ENCODE measurements at regions not wholly inside any gene's neighbourhood (a gene's known extent, or its start where the extent isn't known, plus 50 kb on each side); places are given as distances from the start of the nearest gene placed in this dataset.
"Not testable (repeated sequence)": the region's sequence is repeated elsewhere in the genome, so short reads cannot be mapped to it uniquely, and the experiment has no call there.

DNA sequence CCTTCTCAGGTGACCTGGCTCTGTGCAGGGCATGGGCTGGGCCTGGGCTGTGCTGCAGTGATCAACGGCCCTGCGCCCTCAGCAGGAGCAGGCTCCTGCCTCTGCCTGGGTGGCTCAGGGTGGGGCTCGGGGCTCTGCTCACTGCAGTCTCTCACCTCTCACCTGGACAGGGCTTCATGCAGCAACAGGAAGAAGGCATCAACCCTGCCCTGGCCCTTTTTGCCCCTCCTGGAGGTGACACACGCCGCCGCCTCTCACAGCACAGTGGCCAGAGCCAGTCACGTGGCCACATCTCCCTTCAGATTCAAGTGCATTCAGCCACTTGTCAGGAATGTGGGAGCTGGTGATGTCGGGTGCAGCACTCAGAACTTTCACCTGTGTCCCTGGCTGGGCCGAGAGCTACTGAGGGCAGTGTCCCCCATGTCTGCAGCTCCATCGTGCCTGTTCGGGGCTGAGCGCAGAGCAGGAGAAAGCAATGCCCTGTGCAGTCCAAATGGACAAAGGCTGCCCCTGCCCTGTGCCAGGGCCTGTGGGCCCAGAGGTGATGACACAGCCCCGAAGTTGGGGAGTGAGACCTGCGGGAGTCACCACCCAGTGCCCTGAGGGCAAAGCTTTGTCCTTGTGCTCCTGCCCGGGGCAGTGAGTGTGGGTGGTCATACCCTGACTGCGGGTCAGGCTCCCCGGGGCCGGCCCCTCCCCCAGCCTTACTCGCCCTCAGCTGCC, 314.0 kb downstream of the PTPRU start:
- DNase-seq (ENCODE audit: low read depth): no peak

DNA sequence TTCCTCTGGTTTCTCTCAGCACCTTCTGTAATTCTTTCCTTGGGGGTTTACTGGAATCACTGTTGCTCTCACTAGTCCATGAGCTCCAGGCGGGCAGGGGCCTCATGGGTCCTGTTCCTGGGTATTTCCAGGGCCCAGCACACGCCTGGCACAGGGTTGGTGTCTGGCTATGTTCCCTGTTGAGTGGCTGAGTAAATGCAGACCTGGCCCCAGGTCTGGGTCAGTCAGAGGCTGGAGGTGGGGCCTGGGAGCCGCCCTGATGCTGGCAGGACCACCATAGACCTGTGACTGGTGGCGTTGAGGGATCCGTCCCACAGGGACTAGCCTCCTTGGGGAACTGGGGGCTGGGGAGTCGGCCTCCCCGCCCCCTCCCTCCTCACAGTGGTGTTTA, 313.4 kb downstream of the PTPRU start:
- DNase-seq (ENCODE audit: low read depth): not testable (repeated sequence)

DNA sequence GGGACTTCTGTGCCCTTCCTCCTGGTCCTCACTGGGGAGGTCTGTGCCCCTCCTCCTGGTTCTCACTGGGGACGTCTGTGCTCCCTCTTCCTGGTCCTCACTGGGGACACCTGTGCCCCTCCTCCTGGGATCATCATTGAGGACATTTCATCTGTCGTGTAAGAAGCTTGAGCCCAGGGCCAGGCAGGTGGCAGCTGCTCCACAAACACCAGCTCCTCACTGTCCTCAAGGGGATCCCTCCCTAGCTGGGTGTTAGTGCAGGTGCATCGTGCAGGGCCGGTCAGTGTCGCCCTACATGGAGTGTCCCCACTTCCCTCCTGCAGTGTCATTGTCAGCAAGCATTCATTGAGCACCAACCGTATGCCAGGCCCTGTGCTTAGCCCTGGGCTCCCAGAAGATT, 312.7 kb downstream of the PTPRU start:
- DNase-seq (ENCODE audit: low read depth): no peak

DNA sequence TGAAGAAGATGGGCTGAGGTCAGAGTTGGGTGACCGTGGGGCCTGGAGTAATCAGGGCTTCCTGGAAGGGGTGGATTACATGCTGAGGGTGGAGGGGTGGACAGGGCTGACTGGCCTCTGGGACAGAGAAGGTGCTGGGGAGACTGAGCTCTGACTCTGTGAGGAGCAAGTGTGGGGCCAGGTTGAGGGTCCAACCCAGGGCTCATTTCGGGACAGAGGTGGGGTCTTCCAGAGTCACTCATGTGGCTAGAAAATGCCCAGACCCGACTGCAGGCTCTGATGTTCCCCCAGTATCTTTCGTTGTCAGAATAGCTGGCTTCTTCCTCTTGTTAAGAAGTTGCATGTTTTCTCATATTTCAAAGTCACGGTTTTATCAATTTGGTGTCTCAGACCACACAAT, 311.8 kb downstream of the PTPRU start:
- DNase-seq (ENCODE audit: low read depth): no peak

DNA sequence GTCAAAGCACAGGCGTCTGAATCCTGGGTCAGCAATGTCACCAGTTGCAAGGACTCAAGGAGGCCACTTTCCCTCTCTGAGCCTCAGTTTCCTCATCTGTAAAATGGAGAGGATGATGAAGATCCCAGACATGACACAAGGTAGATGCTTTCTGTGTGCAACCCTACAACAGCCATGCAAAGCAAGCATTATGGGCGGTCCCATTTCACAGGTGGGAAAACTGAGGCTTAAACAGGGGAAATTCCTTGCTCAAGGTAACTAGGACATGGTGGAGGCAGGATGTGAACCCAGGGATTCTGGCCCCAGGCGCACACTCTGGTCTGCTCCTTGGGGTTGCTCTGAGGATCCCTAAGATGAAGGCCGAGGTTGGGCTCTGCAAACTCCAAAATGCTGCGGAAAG, 311.0 kb downstream of the PTPRU start:
- no peak for DNase-seq (ENCODE audit: low read depth)

DNA sequence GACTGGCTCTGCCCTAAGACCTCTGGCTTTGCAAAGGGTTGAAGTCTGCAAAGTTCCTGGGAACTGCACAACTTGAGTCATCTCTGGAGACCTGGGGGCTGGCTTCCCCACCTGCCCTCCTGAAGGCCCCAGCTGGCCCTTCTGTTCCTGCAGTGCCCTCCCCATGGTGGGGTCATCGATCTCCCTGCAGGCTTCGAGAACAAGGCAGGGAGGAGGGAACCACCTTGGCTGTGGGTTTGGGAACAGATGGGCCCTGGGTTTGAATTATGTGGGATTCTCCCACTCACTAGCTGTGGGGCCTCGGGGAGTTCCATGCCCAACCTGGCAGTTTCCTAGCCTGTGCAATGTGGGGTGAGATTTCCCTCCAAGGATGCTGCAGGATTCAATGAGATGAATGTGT, 310.2 kb downstream of the PTPRU start:
- no peak for DNase-seq (ENCODE audit: low read depth)

DNA sequence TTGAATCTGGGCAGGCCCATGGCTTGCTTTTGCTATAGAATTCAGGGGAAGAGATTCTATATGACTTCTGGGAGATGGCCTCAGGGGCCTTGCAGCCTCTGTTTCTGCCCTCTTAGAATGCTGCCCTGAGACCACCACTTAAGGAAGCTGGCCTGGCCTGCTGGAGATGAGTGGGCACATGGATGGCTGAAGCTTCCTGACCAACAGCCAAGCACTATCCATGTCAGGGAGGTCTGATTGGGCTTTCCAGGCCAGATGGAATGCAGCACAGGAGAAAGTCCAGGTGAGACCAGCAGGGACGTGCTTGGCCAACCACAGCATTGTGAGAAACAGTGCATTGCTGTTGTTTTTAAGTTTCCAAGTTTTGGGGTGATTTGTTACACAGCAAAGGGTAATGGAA, 308.1 kb downstream of the PTPRU start:
- no peak for DNase-seq (ENCODE audit: low read depth)

DNA sequence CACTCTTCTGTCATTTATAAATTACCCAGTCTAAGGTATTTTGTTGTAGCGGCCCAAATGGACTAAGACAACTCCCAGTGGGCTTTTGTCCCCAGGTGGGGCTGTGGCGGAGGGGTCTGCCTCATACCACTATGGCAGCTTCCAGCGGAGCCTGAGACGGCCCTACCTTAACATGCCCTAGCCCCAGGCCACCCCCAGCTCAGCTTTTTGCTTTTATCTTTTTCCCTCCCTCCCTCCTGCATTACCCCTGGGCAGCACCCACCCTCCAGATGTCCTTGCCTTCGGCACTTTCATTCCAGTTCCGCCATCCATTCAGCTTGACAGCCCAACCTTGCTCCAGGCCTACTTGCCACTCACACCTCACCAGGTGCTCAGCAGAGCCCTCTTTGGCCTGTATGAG, 307.3 kb downstream of the PTPRU start:
- no peak for DNase-seq (ENCODE audit: low read depth)

DNA sequence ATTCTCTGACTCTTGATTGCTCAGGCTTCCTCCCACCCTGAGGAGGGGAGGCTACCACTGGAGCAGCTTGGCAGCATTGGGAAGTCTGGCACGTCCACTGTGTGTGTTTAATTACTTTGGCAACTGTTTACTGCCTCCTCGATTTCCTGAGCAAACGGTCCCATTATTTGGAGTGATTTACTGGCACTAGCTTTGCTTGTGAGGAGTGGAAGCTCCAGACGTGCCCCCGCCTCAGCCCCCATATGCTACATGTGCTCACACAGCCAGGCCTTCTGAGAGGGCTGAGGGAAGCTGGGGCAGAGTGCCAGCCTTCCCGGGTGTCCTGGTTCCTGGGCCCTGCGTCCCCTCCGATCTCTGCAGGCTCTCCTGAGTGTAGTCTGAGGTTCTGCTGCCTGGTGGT, 306.2 kb downstream of the PTPRU start:
- DNase-seq (ENCODE audit: low read depth): no peak

DNA sequence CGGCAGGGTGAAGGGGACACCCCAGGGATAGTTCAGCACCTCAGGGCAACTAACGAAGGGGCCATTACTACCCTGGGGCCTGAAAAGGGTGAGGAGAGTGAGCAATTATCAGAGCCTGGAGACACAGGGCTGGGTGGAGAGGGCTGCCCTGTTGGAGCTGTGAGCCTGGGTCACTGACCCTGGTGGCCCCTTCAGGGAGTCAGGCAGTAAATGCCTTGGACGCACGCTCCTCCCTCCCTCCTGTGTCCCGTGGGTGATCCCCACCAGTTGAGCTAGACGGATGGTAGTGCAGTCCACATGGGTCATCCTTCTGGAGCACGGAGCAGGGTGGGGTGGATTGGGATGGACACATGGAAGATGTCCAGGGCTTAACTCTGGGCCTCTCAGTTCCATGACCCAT, 305.3 kb downstream of the PTPRU start:
- DNase-seq (ENCODE audit: low read depth): no peak

DNA sequence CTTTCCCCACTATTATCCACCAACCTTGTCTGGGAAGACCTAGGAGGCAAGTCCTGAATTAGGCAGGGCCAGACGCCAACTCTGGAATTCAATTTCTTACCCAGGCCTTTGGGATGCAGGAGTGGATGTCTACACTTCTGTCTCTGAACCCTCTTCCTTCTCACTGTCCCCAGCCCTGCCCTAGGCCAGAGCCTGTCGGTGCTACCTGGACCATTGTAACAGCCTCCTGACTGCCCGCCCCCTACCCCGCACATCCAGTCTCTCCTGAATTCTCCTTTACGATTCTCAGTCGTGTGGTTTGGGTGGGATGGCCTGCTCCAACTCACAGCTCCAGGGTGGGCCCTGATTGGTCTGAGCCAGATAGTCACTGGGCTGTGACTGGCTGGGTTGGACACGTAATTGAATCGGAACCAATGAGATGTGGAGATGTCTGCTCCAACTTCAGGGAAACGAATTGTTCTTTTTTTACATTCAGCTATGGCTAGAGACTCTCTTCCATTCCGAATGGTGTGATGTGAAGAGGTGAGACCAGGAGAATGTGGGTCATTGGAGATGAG, 304.6 kb downstream of the PTPRU start:
- no peak for DNase-seq (ENCODE audit: low read depth)

DNA sequence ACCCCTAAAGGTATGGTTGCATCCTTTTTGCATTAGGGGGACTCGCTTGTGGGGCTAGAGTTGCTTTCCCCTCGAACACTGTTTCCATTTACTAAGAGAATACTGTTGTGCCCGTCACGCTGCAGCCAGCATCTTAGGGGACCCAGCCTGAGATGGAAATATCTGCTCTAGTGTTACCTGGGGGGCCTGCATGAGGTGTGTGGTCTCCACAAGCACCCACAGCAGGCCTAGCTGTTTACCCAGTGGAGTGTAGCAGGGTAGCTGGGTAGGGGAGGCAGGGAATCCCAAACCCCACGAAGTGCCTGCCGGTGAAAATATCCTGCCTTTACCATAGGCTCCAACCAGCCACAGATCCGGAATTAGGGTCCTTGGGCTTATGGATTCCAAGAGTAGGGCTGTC, 303.6 kb downstream of the PTPRU start:
- no peak for DNase-seq (ENCODE audit: low read depth)

DNA sequence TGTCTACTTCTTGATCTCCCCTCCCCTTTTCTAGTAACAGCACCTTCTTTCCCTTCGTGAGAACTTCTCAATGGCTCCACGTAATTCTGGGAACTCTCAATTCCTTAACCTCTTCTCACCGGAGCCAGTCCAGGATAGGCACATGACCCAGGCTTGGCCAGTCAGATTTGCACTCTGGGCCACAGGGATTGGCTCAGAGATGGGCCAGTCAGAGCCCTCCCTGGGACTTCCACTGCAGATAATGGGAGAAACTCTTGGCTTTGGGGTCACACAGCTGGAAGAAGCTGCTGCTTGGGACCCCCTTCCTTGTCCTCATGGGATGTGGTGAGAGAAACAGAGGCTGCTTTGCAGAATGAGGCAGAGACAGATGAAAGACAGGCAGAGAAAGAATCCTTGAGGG, 302.3 kb downstream of the PTPRU start:
- no peak for DNase-seq (ENCODE audit: low read depth)

DNA sequence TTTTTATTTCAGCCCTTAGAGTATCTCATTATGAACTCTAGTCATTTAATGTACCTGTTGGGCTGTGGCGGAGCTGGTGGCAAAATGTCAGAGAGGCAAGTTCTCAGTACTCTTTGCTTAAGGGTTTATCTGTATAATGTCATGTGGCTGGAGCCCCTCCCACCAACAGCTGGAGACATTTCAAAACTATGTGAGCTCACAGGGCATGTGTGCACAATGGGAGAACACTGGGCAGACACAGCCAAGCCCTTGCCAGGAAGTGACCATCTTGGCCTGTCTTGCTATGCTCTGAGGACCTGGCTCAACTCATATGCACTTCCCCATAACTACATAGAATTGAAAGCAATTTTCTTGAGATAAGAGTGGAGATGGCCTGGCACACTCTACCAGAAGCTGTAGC, 296.4 kb downstream of the PTPRU start:
- DNase-seq (ENCODE audit: low read depth): peak; percentile 39

DNA sequence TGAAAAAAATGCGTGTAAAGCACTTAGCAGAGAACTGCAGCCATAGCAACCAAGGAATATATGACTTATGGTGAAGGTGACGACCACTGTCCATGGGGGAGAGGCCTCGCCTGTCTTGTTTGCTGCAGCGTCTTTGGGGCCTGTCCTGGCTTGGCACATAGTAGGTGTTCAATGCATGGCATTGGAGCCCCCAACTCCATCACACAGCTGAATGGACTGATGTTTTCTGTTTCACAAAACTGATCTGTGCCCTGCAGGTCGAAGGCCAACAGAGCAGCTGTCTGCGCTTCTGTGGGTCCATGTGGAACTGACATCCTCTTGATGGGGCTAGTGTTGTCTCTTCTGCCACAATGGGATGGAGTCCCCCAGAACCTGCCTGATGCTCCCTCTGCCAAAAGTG, 296.0 kb downstream of the PTPRU start:
- DNase-seq (ENCODE audit: low read depth): no peak

DNA sequence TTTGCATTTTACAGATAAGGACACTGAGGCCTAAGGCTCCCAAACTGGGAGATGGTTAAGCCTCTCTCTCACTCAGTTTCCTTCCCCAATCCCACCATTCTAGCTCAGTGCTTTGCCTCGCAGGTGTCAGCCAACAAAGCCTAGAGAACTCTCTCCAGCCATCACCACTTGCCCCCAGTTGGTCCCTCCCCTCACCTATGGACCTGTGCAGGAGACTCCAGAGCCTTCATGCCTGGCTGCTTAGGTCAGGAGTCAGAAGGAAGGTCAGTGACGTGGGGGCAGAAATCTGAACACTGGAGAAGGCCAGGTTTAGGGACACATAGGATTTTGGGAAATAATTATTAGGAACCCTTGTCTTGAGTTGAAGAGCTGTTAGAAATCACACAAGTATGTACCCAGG, 295.3 kb downstream of the PTPRU start:
- DNase-seq (ENCODE audit: low read depth): no peak

DNA sequence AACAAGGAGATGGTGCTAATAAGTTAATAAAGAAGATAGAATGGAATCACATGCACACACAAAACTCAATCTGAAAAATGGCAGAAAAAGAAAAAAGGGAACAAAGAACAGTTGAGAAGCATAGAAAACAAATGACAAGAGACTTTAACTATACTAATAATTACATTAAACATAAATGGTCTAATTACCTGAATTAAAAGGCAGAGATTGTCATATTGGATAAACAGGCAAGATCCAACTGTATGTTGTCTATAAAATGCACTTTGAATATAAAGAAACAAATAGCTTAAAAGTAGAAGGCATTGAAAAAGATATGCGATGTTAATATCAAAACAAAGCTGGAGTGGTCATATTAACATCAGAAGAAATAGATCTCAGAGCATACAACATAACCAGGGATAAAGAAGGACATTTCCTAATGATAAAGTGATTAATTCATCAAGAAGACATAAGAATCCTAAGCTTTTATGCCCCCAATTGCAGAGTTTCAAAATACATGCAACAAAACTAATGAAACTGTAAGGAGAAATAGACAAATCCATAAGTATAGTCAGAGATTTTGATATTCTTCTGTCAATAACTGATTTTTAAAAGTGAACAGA, 293.5 kb downstream of the PTPRU start:
- DNase-seq (ENCODE audit: low read depth): no peak

DNA sequence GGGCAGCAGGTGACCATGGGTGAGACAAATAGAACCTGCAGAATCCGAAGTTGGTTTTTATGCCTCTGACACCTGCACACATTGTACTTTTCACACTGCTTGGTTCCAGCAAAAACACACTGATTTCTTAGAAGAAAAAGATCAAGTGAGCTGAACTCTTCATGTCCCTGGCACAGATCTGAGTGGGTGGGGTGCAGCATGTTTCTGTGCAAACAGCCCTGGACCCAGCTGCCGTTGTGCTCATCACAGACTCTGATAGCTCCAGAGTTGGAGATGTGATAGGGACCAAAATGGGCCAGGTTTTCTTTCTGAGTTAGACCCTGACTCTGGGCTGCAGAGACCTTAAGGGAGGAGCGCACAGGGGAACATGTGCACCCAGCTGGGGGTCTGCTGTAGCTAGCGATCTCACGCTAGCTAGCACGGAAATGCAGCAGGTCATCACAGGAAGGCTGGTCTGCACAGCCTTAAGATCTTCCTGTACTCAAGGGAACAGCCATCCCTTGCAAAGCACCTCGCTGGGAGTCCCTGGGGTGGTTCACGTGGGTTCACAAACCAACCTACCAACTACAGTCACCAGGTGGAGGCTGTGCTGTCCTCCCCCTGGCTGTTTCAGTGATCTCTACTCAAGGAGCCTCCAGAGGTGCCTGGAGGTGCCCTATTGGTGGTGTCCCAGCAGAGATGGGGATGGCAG, 291.1 kb downstream of the PTPRU start:
- DNase-seq (ENCODE audit: low read depth): no peak

DNA sequence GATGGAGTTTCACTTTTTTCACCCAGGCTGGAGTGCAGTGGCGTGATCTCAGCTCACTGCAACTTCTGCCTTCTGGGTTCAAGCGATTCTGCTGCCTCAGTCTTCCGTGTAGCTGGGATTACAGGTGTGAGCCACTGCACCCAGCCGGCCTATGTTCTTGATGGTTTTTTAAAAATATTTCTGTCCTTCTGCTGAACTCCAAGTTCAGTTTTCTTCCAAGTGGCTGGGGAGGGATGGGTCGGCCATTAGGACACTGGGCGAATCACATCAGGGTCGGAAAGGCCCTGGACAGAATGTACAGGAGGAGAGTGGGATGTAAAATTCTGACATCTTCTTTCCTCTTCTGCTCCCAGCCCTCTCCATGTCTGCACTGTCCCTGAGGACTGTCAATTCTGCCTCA, 289.6 kb downstream of the PTPRU start:
- DNase-seq (ENCODE audit: low read depth): no peak

DNA sequence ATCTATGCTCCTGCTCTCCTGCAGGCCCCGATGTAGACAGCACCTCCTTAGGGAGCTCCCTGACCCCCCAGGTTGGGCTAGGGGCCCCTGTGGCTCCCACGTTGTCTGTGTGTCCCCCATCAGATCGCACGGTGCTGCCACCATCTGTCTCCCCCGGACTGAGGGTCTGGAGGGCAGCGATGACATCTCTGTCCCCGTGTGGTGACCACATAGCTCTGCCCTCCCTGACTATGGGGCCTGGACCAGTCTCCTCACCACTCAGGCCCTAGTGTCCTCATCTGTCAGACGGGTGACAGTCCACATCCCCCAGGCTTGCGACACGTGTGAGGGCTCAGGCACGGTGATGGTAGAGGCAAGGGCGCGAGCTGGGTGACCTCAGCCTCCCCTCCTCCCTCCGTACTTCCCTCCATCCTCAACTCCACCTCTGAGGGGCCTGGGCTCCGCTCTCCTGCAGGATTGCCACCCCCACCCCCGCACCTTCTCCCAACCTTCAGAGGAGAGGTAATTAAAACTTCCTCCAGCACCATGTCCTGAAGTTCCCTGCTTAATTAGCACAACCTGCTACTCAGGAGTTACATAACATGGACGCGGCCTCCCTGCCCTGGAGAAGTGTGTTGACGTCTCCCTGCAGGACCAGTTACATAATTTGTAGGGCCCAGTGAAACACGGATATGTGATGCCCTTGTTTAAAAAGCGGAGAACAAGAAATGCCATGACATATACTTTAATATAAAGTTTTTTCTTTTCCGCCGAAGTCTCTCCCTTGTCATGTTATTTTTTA, 288.2 kb downstream of the PTPRU start:
- no peak for DNase-seq (ENCODE audit: low read depth)

DNA sequence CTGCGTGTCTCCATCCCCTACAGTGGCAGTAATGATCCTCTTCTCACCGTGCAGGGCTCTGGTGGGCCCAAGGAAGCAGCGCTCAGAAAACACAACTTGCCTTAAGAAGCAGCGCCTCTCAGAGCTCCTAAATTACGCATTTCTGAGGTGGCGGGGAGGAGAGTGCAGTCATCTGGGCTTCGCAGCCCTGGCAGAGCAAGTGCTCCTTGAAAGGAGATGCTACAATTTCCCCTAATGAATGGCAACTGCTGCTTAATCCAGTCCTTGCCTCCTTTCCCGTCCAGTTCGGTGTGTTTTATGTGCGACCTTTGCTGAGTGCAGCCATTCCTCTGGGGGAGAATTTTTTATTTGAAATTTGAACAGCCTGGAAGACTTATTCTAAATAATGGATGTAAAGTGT, 287.3 kb downstream of the PTPRU start:
- no peak for DNase-seq (ENCODE audit: low read depth)

DNA sequence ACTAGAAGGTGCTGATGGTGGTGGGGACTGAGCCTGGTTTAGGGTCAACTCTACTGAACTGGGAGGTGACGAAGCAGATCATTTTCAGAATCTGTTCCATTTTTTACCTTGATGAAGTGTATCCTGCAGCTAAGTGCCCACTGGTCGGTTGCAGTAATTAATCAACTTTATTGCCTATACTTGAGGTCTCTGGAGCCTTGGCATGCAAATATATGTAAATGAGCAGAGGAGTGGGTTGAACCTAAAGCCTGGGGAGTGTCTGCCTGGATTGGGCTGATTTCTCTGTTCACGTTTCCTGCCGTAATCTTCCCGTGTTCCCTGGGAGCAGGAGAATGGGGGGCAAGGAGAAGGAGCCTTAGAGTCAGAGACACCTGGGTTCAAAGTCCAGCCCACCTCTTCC, 286.8 kb downstream of the PTPRU start:
- no peak for DNase-seq (ENCODE audit: low read depth)

Measured in LHCN-M2 (cell line).